HG03280 (cell line): ENCODE measurements at regions not wholly inside any gene's neighbourhood (a gene's known extent, or its start where the extent isn't known, plus 50 kb on each side); places are given as distances from the start of the nearest gene placed in this dataset.

Experiments used
- ATAC-seq: cut with Tn5 transposase; IDR thresholded peaks from one replicate; pipeline ENCODE4 v1.9.1; 2021; ENCODE audit warnings: mild to moderate bottlenecking, moderate library complexity; ENCODE audit not compliant: unreplicated experiment

GRCh38 chr22:47697861-47698260 lies 935.4 kb downstream of the TBC1D22A start:
- ATAC-seq: no peak

- ATAC-seq: no peak
These were observed 934.3 kb downstream of the TBC1D22A start for GRCh38 chr22:47696776-47697175.

GRCh38 chr22:47695176-47695575 lies 932.7 kb downstream of the TBC1D22A start:
- ATAC-seq: no peak

- no peak for ATAC-seq
These were observed 932.2 kb downstream of the TBC1D22A start for GRCh38 chr22:47694536-47695130.

- ATAC-seq: no peak
These were observed 931.2 kb downstream of the TBC1D22A start for GRCh38 chr22:47693606-47694005.

GRCh38 chr22:47692811-47693210 lies 930.4 kb downstream of the TBC1D22A start:
- ATAC-seq: no peak

GRCh38 chr22:47691152-47691895 lies 928.9 kb downstream of the TBC1D22A start:
- ATAC-seq: no peak

GRCh38 chr22:47690586-47690985 lies 928.1 kb downstream of the TBC1D22A start:
- no peak for ATAC-seq

- no peak for ATAC-seq
These were observed 927.7 kb downstream of the TBC1D22A start for GRCh38 chr22:47690166-47690565.

- ATAC-seq: no peak
These were observed 925.3 kb downstream of the TBC1D22A start for GRCh38 chr22:47687776-47688175.

- no peak for ATAC-seq
These were observed 924.9 kb downstream of the TBC1D22A start for GRCh38 chr22:47687346-47687655.

- ATAC-seq: no peak
These were observed 924.3 kb downstream of the TBC1D22A start for GRCh38 chr22:47686594-47687345.

- ATAC-seq: no peak
These were observed 919.1 kb downstream of the TBC1D22A start for GRCh38 chr22:47681411-47682165.

GRCh38 chr22:47678636-47679287 lies 916.3 kb downstream of the TBC1D22A start:
- no peak for ATAC-seq

GRCh38 chr22:47678048-47678447 lies 915.6 kb downstream of the TBC1D22A start:
- no peak for ATAC-seq

GRCh38 chr22:47676685-47677084 lies 914.2 kb downstream of the TBC1D22A start:
- no peak for ATAC-seq

GRCh38 chr22:47674600-47674999 lies 912.1 kb downstream of the TBC1D22A start:
- no peak for ATAC-seq

GRCh38 chr22:47673557-47673956 lies 911.1 kb downstream of the TBC1D22A start:
- ATAC-seq: no peak

GRCh38 chr22:47672526-47672925 lies 910.1 kb downstream of the TBC1D22A start:
- ATAC-seq: no peak

- no peak for ATAC-seq
These were observed 902.7 kb downstream of the TBC1D22A start for GRCh38 chr22:47665151-47665550.
